Neural crest cell (in vitro differentiated cells): ENCODE measurements at regions not wholly inside any gene's neighbourhood (a gene's known extent, or its start where the extent isn't known, plus 50 kb on each side); places are given as distances from the start of the nearest gene placed in this dataset.

ENCODE experiments used
- DNase-seq: peaks from one replicate; pipeline ENCODE4 v3.0.0; 2021; ENCODE audit warnings: low read depth, mixed read lengths, low spot score
- H3K27ac Mint-ChIP-seq: one replicate; pipeline ENCODE4 v1.8.0; 2021; ENCODE audit warnings: mild to moderate bottlenecking, mixed read lengths; ENCODE audit not compliant: unreplicated experiment
- H3K27me3 Mint-ChIP-seq: 2 replicates; pipeline ENCODE4 v1.8.0; 2021; ENCODE audit warnings: low read depth, mild to moderate bottlenecking, mixed read lengths
- H3K36me3 Mint-ChIP-seq: 2 replicates; pipeline ENCODE4 v1.8.0; 2021; ENCODE audit warnings: low read depth, mild to moderate bottlenecking, mixed read lengths
- H3K4me1 Mint-ChIP-seq: 2 replicates; pipeline ENCODE4 v1.8.0; 2021; ENCODE audit warnings: mixed read lengths
- H3K4me3 Mint-ChIP-seq: one replicate; pipeline ENCODE4 v1.8.0; 2021; ENCODE audit warnings: mild to moderate bottlenecking, mixed read lengths
- H3K9me3 Mint-ChIP-seq: 2 replicates; pipeline ENCODE4 v1.8.0; 2021; ENCODE audit warnings: mixed read lengths
- CTCF ChIP-seq: fragments of 200-600 bp; sonication (generic); conservative IDR thresholded peaks from 2 replicates; pipeline ENCODE4 v1.5.0; 2021; ENCODE audit warnings: antibody characterized with exemption, mild to moderate bottlenecking

GRCh38 chr5:152288917-152289595, 116.0 kb downstream of the NMUR2 start:
- no peak for DNase-seq
- H3K27me3 Mint-ChIP-seq = no peaks in the 10 kb centered on the region
- TF ChIP-seq CTCF = no peak
- H3K9me3 Mint-ChIP-seq = peaks cover 2% of the 10 kb centered on the region
- H3K36me3 Mint-ChIP-seq = no peaks in the 10 kb centered on the region
- no peak overlapping the region for H3K27ac Mint-ChIP-seq
- H3K4me3 Mint-ChIP-seq = no peak overlapping the region
- peaks cover 4% of the 10 kb centered on the region for H3K4me1 Mint-ChIP-seq

GRCh38 chr5:152288499-152288898, 116.6 kb downstream of the NMUR2 start:
- Mint-ChIP-seq H3K36me3 (no peaks in the 10 kb centered on the region), H3K27me3 (no peaks in the 10 kb centered on the region), H3K27ac (no peak overlapping the region), H3K9me3 (peaks cover 2% of the 10 kb centered on the region), H3K4me3 (no peak overlapping the region), H3K4me1 (peaks cover 4% of the 10 kb centered on the region)
- DNase-seq = no peak
- no peak for TF ChIP-seq CTCF

DNA sequence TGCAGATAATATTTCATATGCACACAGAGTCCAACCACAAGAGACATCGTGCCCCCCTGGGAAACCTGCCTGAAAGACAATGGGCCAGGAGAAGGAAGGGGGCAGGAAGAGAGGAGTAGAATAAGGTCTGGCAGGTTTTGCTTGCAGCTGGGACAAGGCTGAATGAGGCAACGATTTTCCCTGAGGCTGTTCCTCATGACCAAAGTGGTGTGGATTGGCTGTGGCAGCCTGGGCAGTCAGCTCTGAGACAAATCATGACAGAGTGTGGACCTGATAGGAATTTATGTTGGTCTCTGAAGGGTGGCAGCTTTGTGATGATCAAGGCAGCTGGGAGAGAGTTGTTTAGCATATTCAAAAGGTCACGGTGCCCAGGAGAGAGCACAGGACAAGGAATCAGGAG, 119.3 kb downstream of the NMUR2 start:
- Mint-ChIP-seq H3K27ac (no peak overlapping the region), H3K4me1 (peaks cover 4% of the 10 kb centered on the region), H3K27me3 (no peaks in the 10 kb centered on the region), H3K4me3 (no peak overlapping the region), H3K9me3 (peaks cover 5% of the 10 kb centered on the region), H3K36me3 (no peaks in the 10 kb centered on the region)
- no peak for DNase-seq
- no peak for TF ChIP-seq CTCF

DNA sequence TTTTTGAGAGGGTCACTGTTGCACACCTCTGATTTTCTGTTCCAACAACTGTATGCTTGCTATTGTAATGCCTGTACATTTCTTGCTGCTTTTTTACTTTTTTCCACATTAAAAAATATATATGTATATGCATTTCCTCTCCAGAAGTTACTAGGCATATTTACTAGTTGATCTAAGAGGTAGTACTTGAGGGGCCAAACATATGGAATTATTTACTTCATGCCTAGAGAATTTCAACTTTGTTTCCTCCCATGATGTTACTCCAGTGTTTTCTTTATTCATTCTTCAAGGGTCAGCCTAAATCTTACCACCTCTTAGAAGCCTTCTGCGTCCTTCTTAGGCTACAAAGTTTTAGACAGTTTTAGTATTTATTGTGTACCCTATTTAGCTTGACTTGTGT, 122.7 kb downstream of the NMUR2 start:
- peaks cover 5% of the 10 kb centered on the region for H3K9me3 Mint-ChIP-seq
- DNase-seq = no peak
- no peak overlapping the region for H3K27ac Mint-ChIP-seq
- H3K4me3 Mint-ChIP-seq = no peak overlapping the region
- no peak for TF ChIP-seq CTCF
- H3K27me3 Mint-ChIP-seq = no peaks in the 10 kb centered on the region
- no peaks in the 10 kb centered on the region for H3K36me3 Mint-ChIP-seq
- H3K4me1 Mint-ChIP-seq = peaks cover under 1% of the 10 kb centered on the region

- no peaks in the 10 kb centered on the region for H3K4me1 Mint-ChIP-seq
- H3K27me3 Mint-ChIP-seq = peaks cover 3% of the 10 kb centered on the region
- no peak overlapping the region for H3K27ac Mint-ChIP-seq
- H3K9me3 Mint-ChIP-seq = peaks cover 3% of the 10 kb centered on the region
- H3K4me3 Mint-ChIP-seq = no peak overlapping the region
- H3K36me3 Mint-ChIP-seq = no peaks in the 10 kb centered on the region
- no peak for TF ChIP-seq CTCF
- DNase-seq = no peak
Measured at GRCh38 chr5:152277936-152278335, 127.1 kb downstream of the NMUR2 start.
